ENCODE measurements at regions not wholly inside any gene's neighbourhood (a gene's known extent, or its start where the extent isn't known, plus 50 kb on each side); places are given as distances from the start of the nearest gene placed in this dataset.

DNA sequence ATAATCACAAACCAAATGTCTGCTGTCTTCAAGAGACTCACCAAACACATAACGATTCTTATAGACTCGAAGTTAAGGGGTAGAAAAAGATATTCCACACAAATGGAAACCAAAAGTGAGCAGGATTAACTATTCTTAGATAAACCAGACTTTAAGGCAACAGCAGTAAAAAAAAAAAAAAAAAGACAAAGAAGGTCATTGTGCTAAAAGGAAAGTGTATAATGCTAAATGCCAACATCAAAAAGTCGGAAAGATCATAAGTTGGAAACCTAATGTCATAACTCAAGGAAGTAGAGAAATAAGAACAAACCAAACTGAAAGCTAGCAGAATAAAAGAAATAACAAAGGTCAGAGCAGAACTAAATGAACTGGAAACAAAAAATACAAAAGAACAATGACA, 714.6 kb downstream of the SEMA5A start:
- TF ChIP-seq, protein P1, sequence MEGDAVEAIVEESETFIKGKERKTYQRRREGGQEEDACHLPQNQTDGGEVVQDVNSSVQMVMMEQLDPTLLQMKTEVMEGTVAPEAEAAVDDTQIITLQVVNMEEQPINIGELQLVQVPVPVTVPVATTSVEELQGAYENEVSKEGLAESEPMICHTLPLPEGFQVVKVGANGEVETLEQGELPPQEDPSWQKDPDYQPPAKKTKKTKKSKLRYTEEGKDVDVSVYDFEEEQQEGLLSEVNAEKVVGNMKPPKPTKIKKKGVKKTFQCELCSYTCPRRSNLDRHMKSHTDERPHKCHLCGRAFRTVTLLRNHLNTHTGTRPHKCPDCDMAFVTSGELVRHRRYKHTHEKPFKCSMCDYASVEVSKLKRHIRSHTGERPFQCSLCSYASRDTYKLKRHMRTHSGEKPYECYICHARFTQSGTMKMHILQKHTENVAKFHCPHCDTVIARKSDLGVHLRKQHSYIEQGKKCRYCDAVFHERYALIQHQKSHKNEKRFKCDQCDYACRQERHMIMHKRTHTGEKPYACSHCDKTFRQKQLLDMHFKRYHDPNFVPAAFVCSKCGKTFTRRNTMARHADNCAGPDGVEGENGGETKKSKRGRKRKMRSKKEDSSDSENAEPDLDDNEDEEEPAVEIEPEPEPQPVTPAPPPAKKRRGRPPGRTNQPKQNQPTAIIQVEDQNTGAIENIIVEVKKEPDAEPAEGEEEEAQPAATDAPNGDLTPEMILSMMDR (IDR thresholded peaks at IDR 0.05; ENCODE audit: low read depth, low read length) = no peak
- no peak for TF ChIP-seq EZH2phosphoT487 (IDR thresholded peaks at IDR 0.05; ENCODE audit: low read depth)
